ENCODE measurements at regions not wholly inside any gene's neighbourhood (a gene's known extent, or its start where the extent isn't known, plus 50 kb on each side); places are given as distances from the start of the nearest gene placed in this dataset.
A peak's percentile ranks its signal among the peaks of the same experiment; 100 is the strongest.
"Not testable (repeated sequence)": the region's sequence is repeated elsewhere in the genome, so short reads cannot be mapped to it uniquely, and the experiment has no call there.

DNA sequence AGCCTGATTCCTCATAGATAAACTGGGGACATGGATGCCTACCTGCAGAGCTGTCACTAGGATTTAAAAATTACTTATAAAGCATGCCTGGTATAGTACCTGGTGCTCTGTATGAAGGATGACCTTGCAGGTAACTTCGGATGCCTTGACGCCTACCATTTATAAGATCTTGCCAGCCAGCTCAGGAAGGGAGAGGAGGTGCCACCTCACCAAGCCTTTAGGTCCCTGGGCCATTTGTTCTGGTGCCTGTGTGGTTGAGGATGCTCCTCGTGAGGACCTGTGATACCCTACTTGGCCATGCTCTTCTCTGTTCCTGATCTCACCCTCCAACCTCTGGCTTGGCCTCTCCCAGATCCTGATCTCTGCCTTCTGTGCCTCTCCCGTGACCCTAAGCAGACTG is 85.2 kb downstream of the FDX1 start:
- DNase-seq, result no peak

DNA sequence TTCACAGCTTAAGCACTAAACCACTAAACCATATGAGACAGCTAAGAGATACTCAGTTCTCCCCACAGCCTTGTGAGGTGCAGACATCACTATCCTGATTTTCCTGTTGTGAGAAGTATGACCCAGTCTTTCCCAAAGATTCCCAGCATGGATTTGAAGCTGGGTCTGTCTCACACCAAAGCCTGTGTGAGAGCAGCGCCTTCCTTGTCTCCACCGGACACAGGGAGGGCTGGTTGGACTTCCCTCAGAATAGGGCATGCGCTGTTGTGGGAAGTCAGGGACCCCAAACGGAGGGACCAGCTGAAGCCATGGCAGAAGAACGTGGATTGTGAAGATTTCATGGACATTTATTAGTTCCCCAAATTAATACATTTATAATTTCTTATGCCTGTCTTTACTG is 87.6 kb downstream of the FDX1 start:
- not testable (repeated sequence) for DNase-seq

DNA sequence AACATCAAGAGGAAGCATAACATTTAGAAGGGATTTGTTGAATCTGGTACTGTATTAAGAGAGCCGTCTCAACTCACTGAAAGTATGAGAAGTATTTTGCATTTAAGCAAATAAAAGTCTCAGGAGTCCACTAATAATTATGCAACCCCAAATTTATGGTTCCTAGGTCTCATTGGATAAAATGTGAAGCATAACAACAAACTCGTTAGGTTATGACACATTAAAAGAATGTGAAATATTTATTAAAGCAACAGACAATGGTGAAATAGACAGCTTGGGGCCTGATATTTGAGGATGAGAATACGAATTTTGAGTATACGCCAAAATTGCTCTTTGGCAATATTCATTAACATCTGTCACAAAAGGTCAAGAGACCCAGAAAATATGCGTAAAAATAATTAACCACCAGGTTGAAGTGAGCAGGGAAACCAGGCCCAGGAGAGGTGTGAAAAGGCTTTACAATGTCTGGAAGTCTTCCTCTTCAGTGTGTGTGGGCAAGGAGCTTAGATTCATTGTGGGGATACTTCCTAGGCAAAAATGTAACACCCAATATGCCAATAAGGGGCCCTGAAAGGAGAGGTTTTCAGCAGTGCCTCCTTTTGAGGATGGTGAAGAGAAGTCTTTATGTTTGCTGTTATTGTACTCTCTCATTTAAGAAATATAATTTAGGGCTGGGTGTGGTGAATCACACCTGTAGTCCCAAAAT is 89.2 kb downstream of the FDX1 start:
- DNase-seq, result no peak

DNA sequence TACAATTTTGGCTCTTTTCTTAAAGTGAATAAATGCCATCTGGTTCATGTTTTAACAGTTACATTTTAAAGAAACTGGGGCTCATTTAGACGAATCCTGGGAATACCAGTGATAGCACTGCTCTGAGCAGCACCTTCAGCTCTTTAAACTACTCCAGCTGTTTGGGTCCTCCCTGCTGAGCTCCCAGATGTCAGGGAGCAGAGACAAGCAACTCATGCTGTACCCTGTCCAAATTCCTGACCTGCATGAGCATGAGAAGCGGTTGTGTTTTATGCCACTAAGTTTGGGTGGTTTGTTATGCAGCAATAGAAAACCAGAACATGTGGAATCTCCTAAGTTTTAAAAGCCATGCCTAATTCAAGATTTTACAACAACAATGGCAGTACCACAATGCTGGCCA is 90.0 kb downstream of the FDX1 start:
- DNase-seq, result no peak

DNA sequence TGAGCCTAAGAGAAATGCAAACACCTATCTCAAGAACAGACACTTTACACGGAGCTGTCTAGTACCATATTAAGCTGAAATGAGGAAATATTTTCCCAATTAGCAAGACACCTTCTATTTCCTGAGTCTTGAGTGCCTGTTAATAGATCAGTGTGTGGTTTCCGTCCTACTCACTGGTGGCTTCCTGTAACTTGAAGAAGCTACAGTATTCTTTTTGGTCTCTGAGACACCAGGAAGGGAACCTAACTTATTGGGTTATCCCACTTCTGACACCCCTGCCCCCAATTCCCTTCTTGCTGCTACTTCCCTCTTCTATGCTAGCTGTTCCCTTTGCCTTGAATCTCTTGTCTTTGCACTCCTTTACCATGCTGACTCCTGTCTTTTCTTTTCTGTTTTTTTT is 92.7 kb downstream of the FDX1 start:
- DNase-seq, result no peak

DNA sequence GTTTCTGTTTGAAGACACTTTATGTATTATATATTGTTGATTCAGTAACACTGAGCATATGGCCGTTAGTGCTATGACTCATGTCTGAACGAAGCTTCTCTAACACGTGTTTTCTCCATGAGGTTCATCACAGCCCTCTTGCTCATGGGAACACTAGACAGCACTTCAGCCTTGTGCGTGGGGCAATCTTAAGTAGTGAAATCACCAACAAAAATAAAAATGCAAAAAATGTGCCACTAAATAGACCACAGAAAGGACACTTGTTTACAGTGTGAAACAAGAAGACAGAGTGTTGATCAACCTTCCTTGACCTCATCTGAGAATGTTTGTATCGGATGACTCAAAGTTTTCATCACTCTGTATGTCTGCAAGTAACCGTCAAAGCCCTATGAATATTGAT is 94.5 kb downstream of the FDX1 start:
- peak in 1 of 51 donors; percentile 6 for DNase-seq

DNA sequence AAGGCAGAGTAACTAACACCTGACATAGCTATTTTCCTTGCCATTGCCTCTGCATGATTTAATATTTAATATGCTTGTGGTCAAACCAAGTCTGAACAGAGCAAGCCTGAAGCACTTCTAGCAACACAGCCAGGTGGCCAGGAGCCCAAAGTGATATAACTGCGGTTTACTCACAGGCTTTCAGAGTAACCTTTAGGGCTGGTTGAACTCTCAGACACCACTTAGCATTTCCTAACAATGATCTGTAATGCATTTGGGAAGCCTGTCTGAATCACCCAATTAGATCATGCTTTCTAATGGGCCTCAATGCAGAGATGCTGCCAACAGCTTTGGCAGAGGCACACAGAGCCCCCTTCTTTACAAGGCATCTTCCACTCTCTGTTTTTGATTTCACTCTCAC is 96.1 kb downstream of the FDX1 start:
- DNase-seq, result peak in 1 of 51 donors; percentile 28

DNA sequence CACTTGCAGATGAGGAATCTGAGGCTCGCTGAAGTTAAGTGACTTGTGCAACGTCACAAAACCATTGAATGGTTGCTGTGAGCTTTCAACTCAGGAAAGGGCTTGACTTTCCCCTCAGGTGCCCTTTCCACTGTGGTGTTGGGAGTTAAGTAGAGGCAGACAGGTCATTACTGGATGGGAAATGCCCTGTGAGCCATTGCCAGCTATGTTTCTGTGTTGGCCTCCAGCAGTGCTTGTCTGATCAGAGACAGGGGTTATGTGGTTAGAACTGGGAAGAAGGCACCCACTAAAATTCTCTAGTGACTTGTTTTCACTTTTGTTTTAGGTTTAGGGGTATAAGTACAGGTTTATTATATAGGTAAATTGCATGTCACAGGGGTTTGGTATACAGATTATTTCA is 96.6 kb downstream of the FDX1 start:
- no peak for DNase-seq

Data from hypothalamus (tissue), 51 donors.